SU-DHL-6 (cell line): ENCODE measurements at regions not wholly inside any gene's neighbourhood (a gene's known extent, or its start where the extent isn't known, plus 50 kb on each side); places are given as distances from the start of the nearest gene placed in this dataset.

Source experiments
- H2AFZ ChIP-seq: fragments of 200-600 bp; sonication (generic); 2 replicates; pipeline ENCODE4 v1.6.1; 2014; ENCODE audit warnings: low read depth, mild to moderate bottlenecking, moderate library complexity, mixed read lengths, antibody characterized with exemption, low read length; ENCODE audit not compliant: severe bottlenecking
- H3F3A ChIP-seq: fragments of 200-600 bp; shearing (Covaris generic); 2 replicates; pipeline ENCODE4 v1.6.0; 2016; ENCODE audit warnings: antibody characterized with exemption, mild to moderate bottlenecking; ENCODE audit not compliant: insufficient read depth
- H3K27ac ChIP-seq: fragments of 200-600 bp; sonication (generic); 2 replicates; pipeline ENCODE4 v1.5.1; 2016; ENCODE audit warnings: low read depth, mild to moderate bottlenecking, low read length, moderate library complexity, mixed read lengths
- H3K27me3 ChIP-seq: fragments of 200-600 bp; sonication (generic), shearing (Covaris generic); 2 replicates; pipeline ENCODE4 v1.6.0; 2014; ENCODE audit warnings: mild to moderate bottlenecking, low read length
- H3K36me3 ChIP-seq: fragments of 200-600 bp; sonication (generic); 2 replicates; pipeline ENCODE4 v1.6.1; 2014; ENCODE audit warnings: mild to moderate bottlenecking, low read length, mixed read lengths
- H3K4me2 ChIP-seq: fragments of 300-600, 200-600 bp; shearing (Covaris generic), sonication (generic); 2 replicates; pipeline ENCODE4 v1.6.0; 2014; ENCODE audit warnings: low read length, low read depth, mild to moderate bottlenecking; ENCODE audit not compliant: poor library complexity, severe bottlenecking
- H3K4me3 ChIP-seq: fragments of 200-600 bp; sonication (generic); 2 replicates; pipeline ENCODE4 v1.5.1; 2014; ENCODE audit warnings: antibody characterized with exemption, low read length, mild to moderate bottlenecking, mixed read lengths; ENCODE audit not compliant: insufficient read depth, poor library complexity, severe bottlenecking
- H3K79me2 ChIP-seq: fragments of 200-600 bp; sonication (generic); 2 replicates; pipeline ENCODE4 v1.6.1; 2014; ENCODE audit warnings: mild to moderate bottlenecking, low read length, moderate library complexity; ENCODE audit not compliant: insufficient read depth
- H3K9ac ChIP-seq: fragments of 200-600 bp; sonication (generic); 2 replicates; pipeline ENCODE4 v1.7.0; 2014; ENCODE audit warnings: mild to moderate bottlenecking, low read length
- H3K9me2 ChIP-seq: fragments of 200-600 bp; sonication (generic); replicated peaks from 2 replicates; pipeline ENCODE4 v1.6.1; 2014; ENCODE audit warnings: low read length; ENCODE audit not compliant: insufficient read depth
- H3K9me3 ChIP-seq: fragments of 200-600 bp; sonication (generic); 2 replicates; pipeline ENCODE4 v1.6.1; 2014; ENCODE audit warnings: low read length, mixed read lengths; ENCODE audit not compliant: insufficient read depth
- H4K20me1 ChIP-seq: fragments of 200-600 bp; sonication (generic); 2 replicates; pipeline ENCODE4 v1.6.1; 2014; ENCODE audit warnings: low read depth, mild to moderate bottlenecking, antibody characterized with exemption, low read length, moderate library complexity, mixed read lengths
- CTCF ChIP-seq: fragments of 200-600 bp; sonication (generic); IDR thresholded peaks from one replicate; pipeline ENCODE4 v1.5.1; 2017; ENCODE audit warnings: antibody characterized with exemption, mild to moderate bottlenecking, low read length, moderate library complexity; ENCODE audit not compliant: insufficient read depth, poor library complexity, severe bottlenecking
- EZH2phosphoT487 ChIP-seq: fragments of 200-600 bp; sonication (generic), shearing (Covaris generic); conservative IDR thresholded peaks from 2 replicates; pipeline ENCODE4 v1.6.1; 2018; ENCODE audit warnings: mild to moderate bottlenecking, antibody characterized with exemption, low read length, moderate library complexity, mixed read lengths

GRCh38 chr6:131363947-131364834 lies 208.8 kb upstream of the ARG1 start:
- no peak overlapping the region for H3K4me3 ChIP-seq
- no peaks in the 10 kb centered on the region for H3K36me3 ChIP-seq
- no peaks in the 10 kb centered on the region for H3K9me3 ChIP-seq
- H3F3A ChIP-seq: no peaks in the 10 kb centered on the region
- no peak overlapping the region for H3K4me2 ChIP-seq
- TF ChIP-seq CTCF (no peak), EZH2phosphoT487 (no peak)
- H2AFZ ChIP-seq: no peak overlapping the region
- H3K79me2 ChIP-seq: no peaks in the 10 kb centered on the region
- H3K9me2 ChIP-seq: no peaks in the 10 kb centered on the region
- H3K9ac ChIP-seq: no peak overlapping the region
- no peaks in the 10 kb centered on the region for H4K20me1 ChIP-seq
- H3K27ac ChIP-seq: no peak overlapping the region
- no peaks in the 10 kb centered on the region for H3K27me3 ChIP-seq

GRCh38 chr6:131366223-131366622 lies 206.8 kb upstream of the ARG1 start:
- Histone ChIP-seq H3K79me2 (no peaks in the 10 kb centered on the region), H3K27me3 (no peaks in the 10 kb centered on the region), H3K9me3 (no peaks in the 10 kb centered on the region), H3K4me2 (no peak overlapping the region), H2AFZ (no peak overlapping the region), H3K4me3 (no peak overlapping the region), H3F3A (no peaks in the 10 kb centered on the region), H3K9me2 (no peaks in the 10 kb centered on the region), H3K27ac (no peak overlapping the region), H3K36me3 (no peaks in the 10 kb centered on the region), H3K9ac (no peak overlapping the region), H4K20me1 (no peaks in the 10 kb centered on the region)
- TF ChIP-seq EZH2phosphoT487 (no peak), CTCF (no peak)

- no peaks in the 10 kb centered on the region for H3F3A ChIP-seq
- H3K9ac ChIP-seq: no peak overlapping the region
Observed at GRCh38 chr6:131367206-131367873, 205.7 kb upstream of the ARG1 start.

More at GRCh38 chr6:131367206-131367873, 205.7 kb upstream of the ARG1 start:
- H3K9me3 ChIP-seq: no peaks in the 10 kb centered on the region
- no peaks in the 10 kb centered on the region for H3K27me3 ChIP-seq
- H3K36me3 ChIP-seq: no peaks in the 10 kb centered on the region
- TF ChIP-seq EZH2phosphoT487 (no peak), CTCF (no peak)
- H2AFZ ChIP-seq: no peak overlapping the region
- H3K9me2 ChIP-seq: no peaks in the 10 kb centered on the region
- no peak overlapping the region for H3K4me3 ChIP-seq
- H3K79me2 ChIP-seq: no peaks in the 10 kb centered on the region
- H3K4me2 ChIP-seq: no peak overlapping the region
- no peaks in the 10 kb centered on the region for H4K20me1 ChIP-seq
- H3K27ac ChIP-seq: no peak overlapping the region
